Esophagus mucosa (tissue), 1 donor: ENCODE measurements at regions not wholly inside any gene's neighbourhood (a gene's known extent, or its start where the extent isn't known, plus 50 kb on each side); places are given as distances from the start of the nearest gene placed in this dataset.
"Not testable (repeated sequence)": the region's sequence is repeated elsewhere in the genome, so short reads cannot be mapped to it uniquely, and the experiment has no call there.

Experiments used
- ATAC-seq: fragments of 200-7000 bp; cut with Tn5 transposase; one replicate; pipeline ENCODE4 v1.9.1; 2020
- donor health status: DM: yes; HTN: yes; CAD: no.

DNA sequence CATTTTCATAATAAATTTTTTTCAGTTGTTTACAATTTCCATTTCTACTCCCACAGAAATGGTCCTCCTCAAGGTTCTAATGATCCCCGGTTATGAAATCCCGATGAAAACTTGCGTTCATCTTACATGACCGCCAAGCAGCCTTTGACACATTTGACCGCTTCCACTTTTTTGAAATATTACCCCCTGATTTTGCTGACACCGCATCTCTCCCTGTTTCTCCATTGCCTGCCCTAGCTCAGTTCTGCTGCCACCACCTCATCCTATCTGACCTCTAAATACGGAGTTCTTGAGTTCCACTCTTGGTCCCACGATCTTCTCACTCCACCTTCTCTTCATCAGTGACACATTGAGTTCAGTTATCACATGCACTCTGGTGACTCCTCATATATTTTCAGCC is 74.1 kb downstream of the SLC35B3 start:
- ATAC-seq, result no peak

DNA sequence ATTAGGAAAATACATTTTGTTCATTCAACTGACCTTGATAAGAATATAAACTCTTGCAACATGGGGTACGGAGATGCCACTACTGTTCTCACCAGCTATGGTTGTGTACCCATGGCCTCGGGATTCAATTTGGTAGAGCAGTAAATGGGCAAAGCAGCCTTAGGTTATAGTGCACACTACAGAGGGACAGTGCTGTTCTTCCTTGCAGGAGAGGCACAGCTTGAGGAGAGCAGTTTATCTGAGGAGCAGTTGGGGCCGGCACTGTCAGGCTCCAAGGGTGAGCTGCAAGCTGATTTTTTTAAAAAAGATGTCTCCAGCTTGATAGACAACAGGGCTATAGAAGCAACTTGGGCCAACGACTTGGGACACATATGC is 82.4 kb downstream of the SLC35B3 start:
- no peak for ATAC-seq

DNA sequence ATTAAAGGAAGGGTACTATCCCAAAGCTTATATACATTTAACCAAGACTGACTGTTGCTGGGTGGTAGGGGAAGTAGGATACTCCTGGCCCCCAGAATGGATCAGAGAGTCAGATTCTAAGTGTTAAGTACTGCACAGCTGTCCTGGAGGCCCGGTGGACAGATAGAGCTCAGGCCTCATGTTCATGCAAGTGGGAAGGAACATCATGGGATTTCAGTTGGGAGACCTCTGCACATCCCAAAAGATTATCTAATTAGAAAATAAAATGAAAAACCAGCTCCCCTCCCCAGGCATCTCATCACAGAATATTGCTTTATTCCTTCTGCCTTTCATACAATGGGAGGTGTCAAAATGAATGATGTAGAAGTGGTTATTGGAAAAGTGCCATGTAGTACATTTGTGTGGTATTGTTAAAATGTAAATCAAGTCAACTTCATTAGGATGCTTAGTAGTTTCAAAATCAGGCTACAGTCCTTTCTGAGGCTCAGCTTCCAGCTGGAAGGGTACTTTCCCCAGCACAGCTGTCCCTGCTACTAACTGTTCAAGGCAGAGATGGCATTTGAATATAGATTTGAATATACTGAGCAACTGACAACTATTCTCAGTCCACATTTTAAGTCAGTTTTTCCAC is 82.9 kb downstream of the SLC35B3 start:
- no peak for ATAC-seq

DNA sequence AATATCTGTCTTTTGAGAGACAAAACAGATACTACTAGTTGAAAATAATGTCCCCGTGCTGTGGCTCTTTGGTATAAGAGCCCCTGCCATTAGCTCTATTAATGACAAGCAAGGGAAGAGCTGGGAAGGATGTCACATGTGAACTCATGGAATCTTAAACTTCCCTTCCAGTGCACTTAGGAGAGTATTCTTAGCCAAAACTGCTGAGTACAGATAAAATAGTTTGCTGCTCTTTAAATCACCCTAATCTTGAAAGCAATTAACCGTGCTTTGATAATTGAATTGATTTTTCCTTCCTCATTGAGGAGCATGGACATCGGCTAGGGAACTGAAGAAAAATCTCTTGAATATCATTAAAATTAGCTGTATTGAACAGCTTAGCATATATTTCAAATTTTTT is 91.7 kb downstream of the SLC35B3 start:
- ATAC-seq, result no peak

DNA sequence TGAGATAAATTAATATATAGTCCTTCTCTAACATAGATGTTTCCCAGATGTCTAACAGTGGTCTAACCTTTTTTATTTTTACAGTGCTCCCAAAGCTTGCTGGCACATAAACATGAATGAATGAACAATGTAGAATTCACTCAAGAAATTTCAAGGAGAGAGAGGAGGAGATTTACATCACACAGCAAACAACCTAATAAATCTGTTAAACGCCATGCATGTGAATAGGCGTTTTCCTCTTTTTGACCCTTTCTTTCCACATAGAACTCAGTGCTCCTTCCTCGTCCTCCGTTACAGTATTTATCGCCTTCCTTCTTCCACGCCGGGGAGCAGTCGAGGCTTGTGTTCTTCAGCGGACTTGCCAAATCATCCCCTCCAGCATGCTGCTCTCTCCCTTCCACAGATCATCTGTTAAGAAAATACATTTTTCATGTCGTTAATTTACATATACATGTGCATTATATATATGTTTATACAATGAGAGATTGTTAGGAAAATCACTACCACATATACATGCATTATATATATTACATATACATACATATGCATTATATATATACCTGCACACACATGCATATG is 93.0 kb downstream of the SLC35B3 start:
- no peak for ATAC-seq

DNA sequence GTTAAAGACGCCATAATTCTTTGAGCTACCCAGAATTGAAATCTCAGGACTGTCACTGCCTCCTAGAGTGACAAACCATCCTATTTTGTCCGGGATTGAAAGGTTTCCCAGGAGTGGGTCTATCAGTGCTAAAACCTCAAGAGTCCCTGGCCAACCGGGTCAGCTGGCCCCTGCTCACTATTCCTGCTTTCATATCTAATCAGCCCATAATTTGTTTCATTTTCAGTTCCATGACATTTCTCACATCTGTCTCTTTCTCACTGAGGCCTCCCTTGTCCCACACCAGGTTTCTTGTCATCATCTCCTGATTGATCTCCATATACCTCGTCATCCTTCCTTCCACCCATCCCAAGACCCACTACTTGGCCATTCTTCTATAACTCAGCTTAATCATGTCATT is 98.2 kb downstream of the SLC35B3 start:
- no peak for ATAC-seq

DNA sequence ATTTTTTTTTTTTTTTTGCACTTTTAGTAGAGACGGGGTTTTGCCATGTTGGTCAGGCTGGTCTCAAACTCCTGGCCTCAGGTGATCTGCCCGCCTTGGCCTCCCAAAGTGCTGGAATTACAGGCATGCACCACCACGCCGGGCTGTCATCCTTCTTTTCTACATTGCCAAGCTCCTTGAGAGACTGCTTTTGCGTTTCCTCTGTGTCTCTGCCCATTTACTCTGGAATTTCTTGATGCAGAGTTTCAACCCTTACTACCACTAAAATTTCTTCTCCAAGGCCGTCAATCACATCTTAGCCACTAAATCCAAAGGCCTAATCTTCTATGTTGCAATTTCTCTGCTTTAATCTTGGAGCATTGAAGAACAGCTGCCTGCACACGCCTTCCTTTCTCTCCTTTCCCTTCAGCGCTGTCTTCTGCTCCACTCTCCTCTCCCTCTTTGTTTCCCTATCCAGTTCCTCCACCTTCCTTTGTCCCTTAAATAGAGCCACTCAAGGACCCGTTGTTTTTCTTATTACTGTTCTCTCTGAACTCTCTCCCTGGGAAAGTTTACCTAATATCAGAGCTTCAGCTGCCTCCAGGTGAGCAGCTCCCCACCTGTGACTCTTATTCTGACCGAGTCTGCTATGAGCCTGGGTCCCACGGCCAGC is 98.8 kb downstream of the SLC35B3 start:
- ATAC-seq, result peak; percentile 45

DNA sequence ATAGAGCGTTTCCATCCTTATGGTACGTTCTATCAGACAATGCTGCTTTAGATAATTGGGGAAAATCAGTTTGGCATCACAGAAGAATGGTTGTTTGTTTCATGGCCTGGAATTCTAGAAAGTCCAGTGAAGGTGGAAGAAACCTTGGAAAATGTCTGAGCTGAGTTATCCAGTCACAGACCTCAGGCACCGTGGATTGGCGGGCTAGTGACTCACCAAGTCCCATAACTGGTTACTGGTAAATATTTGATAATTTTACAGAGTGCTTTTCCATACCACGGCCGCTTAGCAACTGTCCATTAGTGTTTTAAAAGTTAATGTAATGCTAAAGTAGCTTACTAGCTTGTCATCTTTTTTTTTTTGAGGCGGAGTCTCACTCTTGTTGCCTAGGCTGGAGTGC is 99.4 kb downstream of the SLC35B3 start:
- ATAC-seq, result no peak

DNA sequence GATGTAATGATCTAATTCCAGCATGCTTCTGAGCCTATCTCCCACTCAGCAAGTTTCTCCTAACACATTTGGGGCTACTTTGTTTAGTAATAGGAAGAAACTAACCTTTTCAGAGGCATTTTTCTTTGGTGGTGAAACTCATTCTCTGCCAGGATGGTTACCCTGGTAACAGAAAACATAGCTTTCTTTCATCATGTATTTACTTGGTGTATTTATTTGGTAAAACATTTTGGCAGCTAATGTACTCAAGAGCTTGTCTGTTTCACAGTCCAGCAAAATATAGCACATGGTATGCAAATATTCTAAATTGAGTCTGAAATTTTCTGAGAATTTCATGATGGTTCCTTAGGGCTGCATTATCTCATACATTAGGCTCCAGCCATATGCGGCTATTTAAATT is 100.0 kb downstream of the SLC35B3 start:
- ATAC-seq, result no peak

DNA sequence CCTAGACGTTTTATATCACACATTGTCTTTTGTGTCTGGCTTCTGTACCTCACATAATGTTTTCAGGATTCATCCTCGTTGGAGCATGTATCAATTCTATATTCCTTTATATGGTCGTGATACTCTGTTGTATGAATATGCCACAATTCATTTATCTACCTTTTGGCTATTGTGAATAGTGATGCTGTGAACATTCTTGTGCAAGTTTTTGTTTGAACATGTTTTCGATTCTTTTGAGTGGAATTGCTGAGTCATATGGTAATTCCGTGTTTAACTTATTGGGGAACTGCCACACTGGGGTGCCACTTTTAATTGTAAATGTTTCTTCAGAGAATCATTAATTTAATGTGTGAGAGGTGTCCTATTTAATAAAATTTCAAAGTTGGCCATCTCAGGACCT is 101.2 kb downstream of the SLC35B3 start:
- ATAC-seq, result peak; percentile 73

DNA sequence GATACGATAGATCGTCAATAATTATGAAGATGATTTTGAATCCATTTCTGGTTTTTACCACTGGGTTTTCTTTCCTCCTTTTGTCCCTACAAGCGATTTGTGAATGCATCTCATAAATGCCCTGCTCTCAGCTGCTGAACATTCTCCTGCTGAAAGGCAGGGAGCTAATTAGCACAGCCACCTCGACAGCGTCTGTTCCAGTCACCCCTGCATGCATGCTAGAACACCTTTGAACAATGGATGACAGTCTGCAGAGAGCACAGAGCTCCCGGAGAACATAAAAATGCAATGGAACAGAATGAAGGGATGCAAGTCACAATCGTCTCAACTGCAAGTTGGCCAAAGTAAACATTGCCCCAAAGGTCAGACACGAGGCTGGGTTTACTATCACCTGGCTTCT is 105.8 kb downstream of the SLC35B3 start:
- ATAC-seq, result no peak

DNA sequence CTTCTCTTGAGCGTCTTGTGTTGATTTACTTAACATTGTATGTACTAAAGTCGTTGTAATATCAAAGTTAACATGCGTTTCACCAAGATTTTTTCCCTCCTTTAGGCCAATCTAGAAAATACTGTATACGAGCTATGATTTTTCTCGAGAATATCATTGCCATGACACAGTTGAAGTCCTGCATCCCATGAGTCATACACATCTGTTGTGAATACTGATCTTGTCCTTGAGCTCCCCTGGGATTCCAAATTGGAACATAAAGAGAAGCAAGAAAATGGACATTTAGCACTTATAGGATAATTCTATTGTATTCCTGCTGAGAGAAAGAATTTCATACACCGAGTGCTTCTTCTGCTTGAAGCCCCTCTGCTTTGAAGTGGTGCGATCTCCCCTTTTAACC is 109.6 kb downstream of the SLC35B3 start:
- no peak for ATAC-seq

DNA sequence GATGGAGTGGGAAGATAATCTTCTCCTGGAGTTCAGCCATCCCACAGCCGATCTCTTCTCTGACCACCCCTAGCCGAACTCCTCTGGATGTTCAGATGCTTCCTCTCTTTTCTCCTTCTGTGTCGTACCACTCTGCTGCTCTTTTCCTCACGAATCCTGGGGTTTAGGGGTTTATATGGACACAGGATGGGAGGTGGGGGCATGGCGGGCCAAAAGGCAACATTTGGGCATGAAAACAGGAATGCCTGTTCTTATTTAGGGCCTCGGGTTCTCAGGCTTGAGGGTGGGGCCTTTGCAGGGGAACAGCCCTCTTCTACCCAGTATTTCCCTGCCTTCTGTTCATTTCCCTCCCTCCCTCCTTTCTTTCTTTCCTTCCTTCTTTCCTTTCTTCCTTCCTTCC is 112.7 kb downstream of the SLC35B3 start:
- no peak for ATAC-seq

DNA sequence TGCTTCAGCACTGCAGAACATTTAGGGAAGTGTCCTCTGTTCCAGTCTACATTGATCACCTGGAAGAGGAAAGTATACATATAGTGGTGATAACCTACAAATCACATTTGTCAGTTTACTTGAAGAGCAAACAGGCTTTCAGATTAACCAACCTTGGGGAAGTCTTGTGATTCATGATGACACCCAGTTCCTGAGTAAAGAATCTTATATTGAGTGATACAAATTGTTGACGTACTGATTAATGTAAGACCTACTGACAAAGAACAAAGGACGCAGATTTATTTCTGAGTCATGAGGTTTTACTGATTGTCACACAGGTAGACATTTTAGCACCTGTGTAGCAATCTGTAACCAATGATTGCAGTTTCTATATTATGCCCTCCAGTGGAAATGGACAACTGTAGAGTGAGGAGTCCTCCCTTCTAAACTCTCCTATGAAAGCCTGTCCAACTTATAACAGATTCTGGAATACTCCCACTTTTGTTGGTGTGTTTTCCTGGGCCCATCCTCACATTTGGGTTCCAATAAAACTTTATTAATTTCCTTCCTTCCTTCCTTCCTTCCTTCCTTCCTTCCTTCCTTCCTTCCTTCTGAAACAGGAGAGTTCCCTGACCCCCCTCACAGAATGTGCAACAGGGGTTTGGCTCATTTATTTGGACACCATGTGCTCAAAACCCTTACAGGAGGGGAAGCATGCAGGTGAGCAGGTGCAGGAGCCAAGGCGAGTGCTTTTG is 113.5 kb downstream of the SLC35B3 start:
- peak; percentile 94 for ATAC-seq

DNA sequence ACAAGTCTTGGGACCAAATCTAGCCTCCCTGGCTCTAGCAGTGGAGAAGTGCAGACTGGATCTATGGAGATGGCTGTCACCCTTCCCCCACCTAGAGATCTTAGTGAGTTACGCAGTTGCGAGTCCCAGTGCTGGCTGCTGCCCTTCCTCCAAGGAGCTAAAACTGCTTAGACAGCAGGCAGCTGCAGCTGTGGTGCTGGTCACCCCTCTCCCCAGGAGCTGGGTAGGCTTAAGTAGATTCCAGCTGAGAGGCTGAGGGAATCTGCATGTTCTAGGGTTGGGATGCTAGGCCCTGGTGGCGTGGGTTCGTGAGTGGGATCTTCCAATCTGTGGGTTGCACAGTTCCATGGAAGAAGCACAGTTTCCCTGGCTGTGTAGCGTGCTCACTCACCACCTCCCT is 120.2 kb downstream of the SLC35B3 start:
- no peak for ATAC-seq

DNA sequence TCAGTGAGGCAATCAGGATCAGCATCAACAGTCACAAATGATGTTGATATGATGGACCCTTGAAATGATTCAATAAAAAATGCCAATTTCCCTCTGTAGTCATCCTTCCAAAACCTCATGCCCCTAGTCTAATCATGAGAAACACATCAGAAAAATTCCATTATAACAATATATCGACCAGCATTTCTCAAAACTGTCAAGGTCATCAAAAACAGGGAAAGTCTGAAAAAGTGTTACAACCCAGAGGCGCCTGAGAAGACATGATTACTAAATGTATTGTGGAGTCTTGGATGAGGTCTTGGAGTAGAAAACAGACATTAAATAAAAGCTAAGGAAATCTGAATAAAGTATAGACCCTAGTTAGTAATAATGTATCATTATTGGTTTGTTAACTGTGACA is 133.8 kb downstream of the SLC35B3 start:
- ATAC-seq, result no peak

DNA sequence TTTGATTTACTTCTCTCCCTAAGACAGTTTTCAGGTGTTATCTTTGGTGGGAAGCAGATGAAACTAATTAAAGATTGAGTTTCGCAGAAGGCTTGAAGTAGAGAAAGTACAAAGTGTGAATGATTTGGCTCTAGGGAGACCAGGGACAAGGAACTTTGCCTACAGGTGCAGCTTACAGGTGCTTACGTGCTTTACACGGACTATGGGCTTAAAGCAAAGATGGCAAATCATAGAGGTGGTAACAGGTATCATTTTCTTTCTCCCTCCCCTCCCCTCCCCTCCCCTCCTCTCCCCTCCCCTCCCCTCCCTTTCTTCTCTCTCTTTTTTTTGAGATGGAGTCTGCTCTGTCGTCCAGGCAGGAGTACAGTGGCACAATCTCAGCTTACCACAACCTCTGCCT is 136.3 kb downstream of the SLC35B3 start:
- ATAC-seq, result no peak

DNA sequence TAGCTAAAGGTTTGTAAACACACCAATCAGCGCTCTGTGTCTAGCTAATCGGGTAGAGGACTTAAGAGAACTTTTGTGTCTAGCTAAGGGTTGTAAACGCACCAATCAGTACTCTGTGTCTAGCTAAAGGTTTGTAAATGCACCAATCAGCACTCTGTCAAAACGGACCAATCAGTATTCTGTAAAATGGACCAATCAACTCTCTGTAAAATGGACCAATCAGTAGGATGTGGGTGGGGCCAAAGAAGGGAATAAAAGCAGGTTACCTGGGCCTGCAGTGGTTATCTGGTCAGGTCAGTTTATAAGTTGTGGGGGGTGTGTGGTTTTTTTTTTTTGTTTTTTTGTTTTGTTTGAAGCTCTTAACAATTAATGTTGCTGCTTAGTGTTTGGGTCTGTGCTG is 152.4 kb downstream of the SLC35B3 start:
- not testable (repeated sequence) for ATAC-seq

DNA sequence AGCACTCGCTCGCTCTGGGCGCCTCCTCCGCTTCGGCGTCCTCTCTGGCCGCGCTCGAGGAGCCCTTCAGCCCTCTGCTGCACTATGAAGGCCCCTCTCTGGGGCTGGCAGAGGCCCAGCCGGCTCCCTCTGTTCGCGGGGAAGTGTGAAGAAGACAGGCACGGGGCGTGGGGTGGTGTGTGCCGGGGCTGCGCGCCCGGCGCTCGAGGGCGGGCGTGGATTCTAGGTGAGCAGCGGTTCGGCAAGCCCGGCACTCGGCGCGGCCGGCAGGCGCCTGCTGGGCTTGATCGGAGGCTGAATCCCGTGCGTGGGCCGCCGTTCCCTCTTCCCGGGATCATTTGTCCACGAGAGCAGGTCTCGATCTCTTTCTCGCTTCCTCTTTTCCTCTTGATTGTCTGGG is 153.0 kb downstream of the SLC35B3 start:
- no peak for ATAC-seq

DNA sequence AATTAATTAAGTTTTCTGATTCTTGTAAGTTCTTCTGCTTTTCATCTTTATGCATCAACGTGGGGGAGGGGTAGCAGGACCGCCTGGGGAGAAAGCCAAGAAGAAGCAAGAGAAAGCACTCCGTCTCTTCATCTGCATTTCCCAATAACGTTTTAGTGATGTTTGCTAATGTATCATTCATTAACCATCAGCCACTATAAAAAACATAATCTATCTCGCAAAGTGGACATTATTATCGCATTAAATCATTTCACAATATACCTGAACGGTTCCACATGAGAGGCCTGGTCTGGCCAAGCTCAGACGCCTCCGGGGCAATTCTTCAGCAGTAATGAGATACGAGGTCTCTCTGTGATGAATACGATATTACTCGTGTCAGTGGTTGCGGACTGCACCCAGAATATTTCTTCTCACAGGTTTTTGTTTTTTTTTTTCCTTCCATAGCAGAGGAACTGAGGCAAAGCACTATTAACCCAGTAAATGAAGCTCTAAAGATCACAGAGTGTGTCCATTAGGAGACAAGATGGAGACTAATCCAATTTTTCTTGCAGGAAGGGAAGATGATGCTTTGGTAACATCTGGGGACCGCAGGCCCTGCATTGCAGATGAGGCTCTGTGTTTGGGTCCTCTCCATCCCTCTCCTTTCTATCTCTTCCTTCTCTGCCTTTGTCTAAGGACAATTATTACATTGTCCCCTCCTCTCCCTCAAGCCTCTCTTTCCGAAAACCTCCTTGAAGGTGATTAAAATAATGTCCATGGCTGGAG is 156.1 kb downstream of the SLC35B3 start:
- no peak for ATAC-seq

DNA sequence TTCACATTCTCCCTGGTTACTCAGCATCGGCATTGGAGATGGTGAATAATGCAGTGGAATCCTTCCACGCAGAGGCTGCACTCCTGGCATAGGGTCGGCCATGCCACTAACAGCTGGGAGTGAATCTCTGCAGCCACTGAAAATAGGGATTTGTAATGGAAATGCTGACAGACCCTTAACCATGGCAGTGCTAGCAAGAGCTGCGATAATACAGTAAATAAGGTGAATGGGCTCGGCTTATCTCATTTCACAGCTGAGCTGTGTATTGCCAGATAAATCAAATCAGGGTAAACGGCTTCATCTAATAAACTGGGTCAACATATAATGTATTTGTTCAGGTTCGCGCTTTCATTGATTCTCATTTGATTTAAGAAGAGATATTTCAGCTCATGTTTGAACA is 156.8 kb downstream of the SLC35B3 start:
- ATAC-seq, result no peak

DNA sequence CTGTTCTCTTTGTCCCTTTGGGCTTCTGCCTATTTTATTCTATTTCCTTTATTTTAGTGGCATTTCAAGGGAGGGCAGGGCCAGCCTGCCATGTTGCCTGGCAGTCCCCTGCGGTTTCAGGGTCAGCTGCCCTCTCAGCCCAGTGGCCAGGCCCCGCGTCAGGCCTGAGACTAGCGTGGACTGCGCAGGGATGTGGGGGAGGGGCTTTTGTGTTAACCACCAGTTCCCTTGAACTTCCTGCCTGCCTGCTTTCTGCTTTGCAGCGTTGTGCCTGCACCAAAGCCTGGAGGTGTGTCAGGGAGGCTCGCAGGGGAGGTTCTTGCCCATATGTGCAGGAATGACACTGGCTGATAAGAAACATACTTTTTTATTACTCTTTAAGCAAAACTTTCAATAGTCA is 157.6 kb downstream of the SLC35B3 start:
- ATAC-seq, result no peak

DNA sequence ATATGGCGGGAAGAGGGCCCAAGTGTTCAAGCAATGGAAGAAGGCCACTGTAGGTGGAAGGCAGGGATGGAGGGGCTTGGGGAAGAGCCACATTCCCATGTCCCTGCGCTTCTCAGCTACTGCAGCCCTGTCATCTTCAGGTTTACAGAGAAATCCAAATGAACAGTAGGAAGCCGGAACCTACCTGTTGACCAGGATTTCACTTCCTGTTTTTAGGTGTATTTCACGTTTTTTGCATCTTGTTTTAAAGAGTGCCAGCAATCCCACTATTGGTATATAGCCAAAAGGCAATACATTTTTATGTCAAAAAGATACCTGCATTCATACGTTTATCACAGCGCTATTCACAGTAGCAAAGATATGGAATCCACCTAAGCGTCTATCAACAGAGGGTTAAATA is 159.2 kb downstream of the SLC35B3 start:
- no peak for ATAC-seq
